Naive thymus-derived CD4-positive, alpha-beta T cell (primary cell): ENCODE measurements at regions not wholly inside any gene's neighbourhood (a gene's known extent, or its start where the extent isn't known, plus 50 kb on each side); places are given as distances from the start of the nearest gene placed in this dataset.

Experiments used
- ATAC-seq: fragments of 150-1000 bp; cut with Tn5 transposase; 2 replicates; pipeline ENCODE4 v1.10.0; 2021; ENCODE audit warnings: mild to moderate bottlenecking, moderate library complexity
- CTCF ChIA-PET: fragments of 350-600 bp; sonication (Branson Sonifier 250); formaldehyde crosslinking; loops from one replicate; lab custom pipeline; 2021; ENCODE audit warnings: antibody characterized with exemption; lab: Charles Lee
- POLR2A ChIA-PET: fragments of 350-600 bp; sonication (Branson Sonifier 250); formaldehyde crosslinking; loops from one replicate; lab custom pipeline; 2021; ENCODE audit warnings: antibody characterized with exemption, inconsistent platforms; lab: Charles Lee
- DNase-seq, 9 donors: peaks; one replicate each; pipeline versions ENCODE4 v3.0.0 to v3.0.0-alpha.2; 2020 to 2022; ENCODE audit warnings: mixed read lengths in 1 of 9
- H3K27ac ChIP-seq: one replicate; pipeline ENCODE4 v1.7.0; 2013; ENCODE audit warnings: mild to moderate bottlenecking, low read depth, low read length, moderate library complexity
- H3K27me3 ChIP-seq, 2 donors: one replicate each; pipeline ENCODE4 v1.7.0; 2013; ENCODE audit warnings: low read length in 2 of 2, mild to moderate bottlenecking in 2 of 2, moderate library complexity in 2 of 2; ENCODE audit not compliant: control insufficient read depth in 2 of 2, insufficient read depth in 2 of 2
- H3K36me3 ChIP-seq, 3 experiments: 1 replicate in 2 of 3; 2 replicates in 1 of 3; pipeline ENCODE4 v1.7.0; 2013; ENCODE audit warnings: low read length in 3 of 3, mild to moderate bottlenecking in 3 of 3, moderate library complexity in 1 of 3; ENCODE audit not compliant: insufficient read depth in 3 of 3, control insufficient read depth in 2 of 3
- H3K4me1 ChIP-seq, 2 donors: one replicate each; pipeline ENCODE4 v1.7.0; 2013; ENCODE audit warnings: low read length in 2 of 2, mild to moderate bottlenecking in 2 of 2, moderate library complexity in 1 of 2; ENCODE audit not compliant: control insufficient read depth in 2 of 2, insufficient read depth in 2 of 2
- H3K4me3 ChIP-seq: 2 replicates; pipeline ENCODE4 v1.7.0; 2013; ENCODE audit warnings: mild to moderate bottlenecking, low read length
- H3K9me3 ChIP-seq, 3 experiments: 1 replicate in 2 of 3; 2 replicates in 1 of 3; pipeline ENCODE4 v1.7.0; 2013; ENCODE audit warnings: low read length in 3 of 3; ENCODE audit not compliant: control insufficient read depth in 2 of 3
- H3K27ac Mint-ChIP-seq, 9 donors: one replicate each; pipeline ENCODE4 v1.8.0; 2020 to 2022; ENCODE audit warnings: mixed read lengths in 9 of 9, mild to moderate bottlenecking in 8 of 9, moderate library complexity in 5 of 9, inconsistent platforms in 2 of 9
- H3K27me3 Mint-ChIP-seq, 5 donors: one replicate each; pipeline ENCODE4 v1.8.0; 2021 to 2022; ENCODE audit warnings: mixed read lengths in 5 of 5, mild to moderate bottlenecking in 1 of 5
- H3K36me3 Mint-ChIP-seq, 5 donors: one replicate each; pipeline ENCODE4 v1.8.0; 2020 to 2022; ENCODE audit warnings: mixed read lengths in 5 of 5, mild to moderate bottlenecking in 3 of 5, inconsistent platforms in 1 of 5
- H3K4me1 Mint-ChIP-seq, 7 donors: one replicate each; pipeline ENCODE4 v1.8.0; 2020 to 2022; ENCODE audit warnings: mixed read lengths in 7 of 7, mild to moderate bottlenecking in 3 of 7, inconsistent platforms in 1 of 7
- H3K4me3 Mint-ChIP-seq, 10 donors: one replicate each; pipeline ENCODE4 v1.8.0; 2020 to 2022; ENCODE audit warnings: mild to moderate bottlenecking in 10 of 10, mixed read lengths in 10 of 10, moderate library complexity in 6 of 10, inconsistent platforms in 2 of 10
- H3K9me3 Mint-ChIP-seq, 11 donors: one replicate each; pipeline ENCODE4 v1.8.0; 2020 to 2022; ENCODE audit warnings: mixed read lengths in 11 of 11, mild to moderate bottlenecking in 4 of 11, inconsistent platforms in 1 of 11, moderate library complexity in 1 of 11
- intact Hi-C, 2 donors: fragments of 100-400 bp; cut with micrococcal nuclease; formaldehyde crosslinking; loops; one replicate each; pipeline ENCODE4 v1.15.1; 2023

DNA sequence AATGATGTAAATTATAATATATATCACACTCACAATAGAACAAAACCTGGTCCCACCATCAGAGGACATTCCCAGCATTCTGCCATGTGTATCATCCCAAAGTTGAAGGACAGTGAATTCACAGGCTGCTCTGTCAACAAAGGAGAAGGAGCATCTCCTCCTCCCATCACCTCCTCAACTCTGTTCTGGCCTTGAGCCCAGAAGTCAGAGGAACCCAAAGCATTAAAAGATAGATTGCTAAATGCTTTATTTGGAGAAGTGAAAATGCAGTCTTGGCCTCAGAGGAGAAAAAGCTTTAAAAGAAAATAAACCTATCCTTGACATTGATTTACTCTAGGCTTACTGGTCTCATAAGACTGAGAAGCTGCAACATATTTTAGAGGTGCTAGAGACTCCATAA is 268.8 kb upstream of the RASGEF1B start:
- intact Hi-C loops: no loop called here
- peaks cover 0 to 2% (median 0%) of the 10 kb centered on the region in 11 donors for H3K9me3 Mint-ChIP-seq
- no peak for DNase-seq
- H3K27ac Mint-ChIP-seq: no peak overlapping the region
- ChIA-PET POLR2A (no interaction called here), CTCF (no interaction called here)
- peaks cover 0 to 6% (median 2%) of the 10 kb centered on the region in 7 donors for H3K4me1 Mint-ChIP-seq
- no peak overlapping the region for H3K4me3 Mint-ChIP-seq
- H3K36me3 Mint-ChIP-seq: no peaks in the 10 kb centered on the region
- Histone ChIP-seq H3K27ac (no peak overlapping the region), H3K4me1 (no peaks in the 10 kb centered on the region), H3K27me3 (no peaks in the 10 kb centered on the region), H3K9me3 (no peaks in the 10 kb centered on the region), H3K36me3 (no peaks in the 10 kb centered on the region), H3K4me3 (no peak overlapping the region)
- H3K27me3 Mint-ChIP-seq: peaks cover 0 to 2% (median 0%) of the 10 kb centered on the region in 5 donors
- ATAC-seq: peak; percentile 58

- DNase-seq (no peak), ATAC-seq (no peak)
- H3K36me3 ChIP-seq: no peaks in the 10 kb centered on the region
- no peak overlapping the region for H3K4me3 ChIP-seq
- ChIA-PET CTCF (no interaction called here), POLR2A (no interaction called here)
- H3K9me3 ChIP-seq: no peaks in the 10 kb centered on the region
- Mint-ChIP-seq H3K4me1 (peaks cover 0 to 6% (median 0%) of the 10 kb centered on the region in 7 donors), H3K27ac (no peak overlapping the region), H3K9me3 (peaks cover 0 to 2% (median 0%) of the 10 kb centered on the region in 11 donors), H3K4me3 (no peak overlapping the region), H3K36me3 (no peaks in the 10 kb centered on the region), H3K27me3 (peaks cover 0 to 2% (median 0%) of the 10 kb centered on the region in 5 donors)
- intact Hi-C loops: no loop called here
- H3K4me1 ChIP-seq: no peaks in the 10 kb centered on the region
- no peak overlapping the region for H3K27ac ChIP-seq
- no peaks in the 10 kb centered on the region for H3K27me3 ChIP-seq
Measured at GRCh38 chr4:81738891-81739290, 267.2 kb upstream of the RASGEF1B start.

- Histone ChIP-seq H3K27ac (no peak overlapping the region), H3K4me3 (no peak overlapping the region), H3K27me3 (no peaks in the 10 kb centered on the region), H3K9me3 (no peaks in the 10 kb centered on the region), H3K4me1 (no peaks in the 10 kb centered on the region), H3K36me3 (no peaks in the 10 kb centered on the region)
- H3K4me1 Mint-ChIP-seq: peaks cover 0 to 4% (median 0%) of the 10 kb centered on the region in 7 donors
- peaks cover 0 to 2% (median 0%) of the 10 kb centered on the region in 5 donors for H3K27me3 Mint-ChIP-seq
- no peaks in the 10 kb centered on the region for H3K36me3 Mint-ChIP-seq
- ChIA-PET CTCF (no interaction called here), POLR2A (no interaction called here)
- H3K9me3 Mint-ChIP-seq: peaks cover 0 to 2% (median 0%) of the 10 kb centered on the region in 11 donors
- intact Hi-C loops: no loop called here
- H3K4me3 Mint-ChIP-seq: no peak overlapping the region
- peak overlapping the region in 1 of 9 donors; percentile 12 for H3K27ac Mint-ChIP-seq
- ATAC-seq: no peak
- DNase-seq: no peak
Measured at GRCh38 chr4:81737865-81738559, 266.3 kb upstream of the RASGEF1B start.

- no peak overlapping the region for H3K27ac Mint-ChIP-seq
- CTCF ChIA-PET: no interaction called here
Measured at GRCh38 chr4:81736324-81736723, 264.6 kb upstream of the RASGEF1B start.

DNA sequence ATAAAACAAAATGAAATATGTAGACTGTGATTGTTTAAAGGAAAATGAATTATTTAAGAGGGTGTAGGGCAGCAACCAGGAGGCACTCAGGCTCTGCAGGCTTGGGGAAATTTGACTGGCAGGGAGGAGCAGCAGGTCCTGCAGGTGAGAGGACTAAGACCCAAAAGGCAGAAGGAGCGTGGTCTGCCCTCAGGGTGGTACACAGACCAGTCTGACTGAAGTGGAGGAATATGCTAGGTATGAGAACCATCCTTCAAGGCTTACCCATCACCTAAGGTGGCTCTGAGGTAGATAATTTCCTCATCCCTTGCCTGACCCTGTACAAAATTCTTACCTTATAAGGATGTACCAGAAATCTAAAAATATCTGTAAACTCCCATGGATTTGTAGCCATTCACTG is 261.3 kb upstream of the RASGEF1B start:
- CTCF ChIA-PET: no interaction called here
- H3K27me3 Mint-ChIP-seq: peaks cover 0 to 2% (median 0%) of the 10 kb centered on the region in 5 donors

More at GRCh38 chr4:81736324-81736723, 264.6 kb upstream of the RASGEF1B start:
- Mint-ChIP-seq H3K4me1 (peaks cover 0 to 4% (median 0%) of the 10 kb centered on the region in 7 donors), H3K36me3 (no peaks in the 10 kb centered on the region), H3K4me3 (no peak overlapping the region), H3K9me3 (peaks cover 0 to 2% (median 0%) of the 10 kb centered on the region in 11 donors), H3K27me3 (peaks cover 0 to 2% (median 0%) of the 10 kb centered on the region in 5 donors)
- no peaks in the 10 kb centered on the region for H3K9me3 ChIP-seq
- ATAC-seq (no peak), DNase-seq (no peak)
- no peaks in the 10 kb centered on the region for H3K4me1 ChIP-seq
- no peaks in the 10 kb centered on the region for H3K36me3 ChIP-seq
- H3K27me3 ChIP-seq: no peaks in the 10 kb centered on the region
- no peak overlapping the region for H3K4me3 ChIP-seq
- intact Hi-C loops: loop anchor here in 1 of 2 donors (1.0 kb wide), 1 partner anchor 269 kb away; no protein-coding TSS in a partner anchor
- POLR2A ChIA-PET: no interaction called here
- no peak overlapping the region for H3K27ac ChIP-seq

GRCh38 chr4:81724925-81725329 is 253.2 kb upstream of the RASGEF1B start:
- peaks cover 6 to 22% (median 14%) of the 10 kb centered on the region in 7 donors for H3K4me1 Mint-ChIP-seq
- no peaks in the 10 kb centered on the region for H3K36me3 ChIP-seq
- peak; percentile 80 for ATAC-seq
- intact Hi-C loops: loop anchor here in 1 of 2 donors (2.0 to 5.0 kb wide), 2 partner anchors 78 to 258 kb away; no protein-coding TSS in a partner anchor
- no peak overlapping the region for H3K27ac ChIP-seq
- H3K4me3 Mint-ChIP-seq: no peak overlapping the region
- H3K27me3 Mint-ChIP-seq: peaks cover 0 to 11% (median 9%) of the 10 kb centered on the region in 5 donors
- no peaks in the 10 kb centered on the region for H3K36me3 Mint-ChIP-seq
- H3K27ac Mint-ChIP-seq: peak overlapping the region in 3 of 9 donors; percentile 49 to 89 (median 56)
- peaks cover 0 to 6% of the 10 kb centered on the region in 2 donors for H3K4me1 ChIP-seq
- CTCF ChIA-PET: interaction anchor here (1.1 kb wide), 1 partner anchor 259 kb away, joined by 4 read pairs; no protein-coding TSS in a partner anchor
- H3K9me3 ChIP-seq: no peaks in the 10 kb centered on the region
- H3K27me3 ChIP-seq: no peaks in the 10 kb centered on the region
- peaks cover 0 to 6% (median 0%) of the 10 kb centered on the region in 11 donors for H3K9me3 Mint-ChIP-seq
- DNase-seq: peak in 1 of 9 donors; percentile 63
- no peak overlapping the region for H3K4me3 ChIP-seq
- POLR2A ChIA-PET: no interaction called here

More for the DNA sequence above, 261.3 kb upstream of the RASGEF1B start:
- Mint-ChIP-seq H3K27ac (no peak overlapping the region), H3K4me1 (no peaks in the 10 kb centered on the region), H3K4me3 (no peak overlapping the region), H3K36me3 (no peaks in the 10 kb centered on the region), H3K9me3 (peaks cover 0 to 2% (median 0%) of the 10 kb centered on the region in 11 donors)
- POLR2A ChIA-PET: no interaction called here
- Histone ChIP-seq H3K27ac (no peak overlapping the region), H3K9me3 (no peaks in the 10 kb centered on the region), H3K27me3 (no peaks in the 10 kb centered on the region), H3K4me1 (no peaks in the 10 kb centered on the region), H3K4me3 (no peak overlapping the region), H3K36me3 (no peaks in the 10 kb centered on the region)
- intact Hi-C loops: no loop called here
- no peak for ATAC-seq
- no peak for DNase-seq
